HL-60 (cell line): ENCODE measurements at regions not wholly inside any gene's neighbourhood (a gene's known extent, or its start where the extent isn't known, plus 50 kb on each side); places are given as distances from the start of the nearest gene placed in this dataset.

Source experiments
- GABPA ChIP-seq: IDR thresholded peaks from 2 replicates; pipeline ENCODE4 v1.6.1; 2012; ENCODE audit warnings: low read depth
- POLR2AphosphoS5 ChIP-seq: IDR thresholded peaks from 2 replicates; pipeline ENCODE4 v1.6.1; 2012; ENCODE audit warnings: low read depth
- TF ChIP-seq, protein P1 (sequence below): IDR thresholded peaks from one replicate; pipeline ENCODE4 v1.5.1; 2011; ENCODE audit warnings: low read length, control low read depth, inconsistent platforms; ENCODE audit not compliant: insufficient read depth
- TF ChIP-seq, protein P2 (sequence below): IDR thresholded peaks from 2 replicates; pipeline ENCODE4 v1.6.1; 2012; ENCODE audit warnings: low read depth; ENCODE audit not compliant: insufficient replicate concordance

DNA sequence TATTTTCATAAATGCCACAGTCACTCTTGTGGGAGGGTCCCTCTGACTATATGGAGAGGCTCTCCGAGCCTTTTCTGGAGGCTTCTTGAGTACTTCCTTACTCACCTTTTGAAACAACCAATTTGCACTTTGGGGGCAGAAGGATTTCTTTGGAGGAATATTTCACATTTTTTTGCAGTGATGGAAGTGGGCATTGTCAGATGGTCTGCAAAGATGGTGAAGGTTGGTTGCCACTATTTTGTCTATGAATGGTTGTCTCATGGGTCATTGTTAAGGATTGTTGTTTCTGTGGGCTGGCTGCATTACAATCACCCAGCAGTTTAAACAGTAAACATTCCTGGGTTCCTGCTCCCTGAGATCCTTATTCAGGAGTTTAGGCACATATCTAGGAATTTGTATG lies 388.2 kb downstream of the TMEM135 start:
- TF ChIP-seq, protein P1, sequence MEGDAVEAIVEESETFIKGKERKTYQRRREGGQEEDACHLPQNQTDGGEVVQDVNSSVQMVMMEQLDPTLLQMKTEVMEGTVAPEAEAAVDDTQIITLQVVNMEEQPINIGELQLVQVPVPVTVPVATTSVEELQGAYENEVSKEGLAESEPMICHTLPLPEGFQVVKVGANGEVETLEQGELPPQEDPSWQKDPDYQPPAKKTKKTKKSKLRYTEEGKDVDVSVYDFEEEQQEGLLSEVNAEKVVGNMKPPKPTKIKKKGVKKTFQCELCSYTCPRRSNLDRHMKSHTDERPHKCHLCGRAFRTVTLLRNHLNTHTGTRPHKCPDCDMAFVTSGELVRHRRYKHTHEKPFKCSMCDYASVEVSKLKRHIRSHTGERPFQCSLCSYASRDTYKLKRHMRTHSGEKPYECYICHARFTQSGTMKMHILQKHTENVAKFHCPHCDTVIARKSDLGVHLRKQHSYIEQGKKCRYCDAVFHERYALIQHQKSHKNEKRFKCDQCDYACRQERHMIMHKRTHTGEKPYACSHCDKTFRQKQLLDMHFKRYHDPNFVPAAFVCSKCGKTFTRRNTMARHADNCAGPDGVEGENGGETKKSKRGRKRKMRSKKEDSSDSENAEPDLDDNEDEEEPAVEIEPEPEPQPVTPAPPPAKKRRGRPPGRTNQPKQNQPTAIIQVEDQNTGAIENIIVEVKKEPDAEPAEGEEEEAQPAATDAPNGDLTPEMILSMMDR, result no peak
- no peak for TF ChIP-seq POLR2AphosphoS5
- TF ChIP-seq, protein P2, sequence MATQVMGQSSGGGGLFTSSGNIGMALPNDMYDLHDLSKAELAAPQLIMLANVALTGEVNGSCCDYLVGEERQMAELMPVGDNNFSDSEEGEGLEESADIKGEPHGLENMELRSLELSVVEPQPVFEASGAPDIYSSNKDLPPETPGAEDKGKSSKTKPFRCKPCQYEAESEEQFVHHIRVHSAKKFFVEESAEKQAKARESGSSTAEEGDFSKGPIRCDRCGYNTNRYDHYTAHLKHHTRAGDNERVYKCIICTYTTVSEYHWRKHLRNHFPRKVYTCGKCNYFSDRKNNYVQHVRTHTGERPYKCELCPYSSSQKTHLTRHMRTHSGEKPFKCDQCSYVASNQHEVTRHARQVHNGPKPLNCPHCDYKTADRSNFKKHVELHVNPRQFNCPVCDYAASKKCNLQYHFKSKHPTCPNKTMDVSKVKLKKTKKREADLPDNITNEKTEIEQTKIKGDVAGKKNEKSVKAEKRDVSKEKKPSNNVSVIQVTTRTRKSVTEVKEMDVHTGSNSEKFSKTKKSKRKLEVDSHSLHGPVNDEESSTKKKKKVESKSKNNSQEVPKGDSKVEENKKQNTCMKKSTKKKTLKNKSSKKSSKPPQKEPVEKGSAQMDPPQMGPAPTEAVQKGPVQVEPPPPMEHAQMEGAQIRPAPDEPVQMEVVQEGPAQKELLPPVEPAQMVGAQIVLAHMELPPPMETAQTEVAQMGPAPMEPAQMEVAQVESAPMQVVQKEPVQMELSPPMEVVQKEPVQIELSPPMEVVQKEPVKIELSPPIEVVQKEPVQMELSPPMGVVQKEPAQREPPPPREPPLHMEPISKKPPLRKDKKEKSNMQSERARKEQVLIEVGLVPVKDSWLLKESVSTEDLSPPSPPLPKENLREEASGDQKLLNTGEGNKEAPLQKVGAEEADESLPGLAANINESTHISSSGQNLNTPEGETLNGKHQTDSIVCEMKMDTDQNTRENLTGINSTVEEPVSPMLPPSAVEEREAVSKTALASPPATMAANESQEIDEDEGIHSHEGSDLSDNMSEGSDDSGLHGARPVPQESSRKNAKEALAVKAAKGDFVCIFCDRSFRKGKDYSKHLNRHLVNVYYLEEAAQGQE, result no peak
- TF ChIP-seq GABPA, result no peak
